GM10266 (cell line): ENCODE measurements at regions not wholly inside any gene's neighbourhood (a gene's known extent, or its start where the extent isn't known, plus 50 kb on each side); places are given as distances from the start of the nearest gene placed in this dataset.

Experiments used
- DNase-seq: peaks from one replicate; pipeline ENCODE4 v3.0.0; 2012; ENCODE audit errors: extremely low spot score
- TF ChIP-seq, protein P1 (sequence below): IDR thresholded peaks from 2 replicates; pipeline ENCODE4 v1.5.1; 2012; ENCODE audit warnings: mild to moderate bottlenecking, low read depth; ENCODE audit not compliant: control insufficient read depth, insufficient read depth; ENCODE audit errors: missing control alignments

GRCh38 chr7:115070311-115070710, 148.4 kb downstream of the MDFIC start:
- no peak for DNase-seq
- TF ChIP-seq, protein P1, sequence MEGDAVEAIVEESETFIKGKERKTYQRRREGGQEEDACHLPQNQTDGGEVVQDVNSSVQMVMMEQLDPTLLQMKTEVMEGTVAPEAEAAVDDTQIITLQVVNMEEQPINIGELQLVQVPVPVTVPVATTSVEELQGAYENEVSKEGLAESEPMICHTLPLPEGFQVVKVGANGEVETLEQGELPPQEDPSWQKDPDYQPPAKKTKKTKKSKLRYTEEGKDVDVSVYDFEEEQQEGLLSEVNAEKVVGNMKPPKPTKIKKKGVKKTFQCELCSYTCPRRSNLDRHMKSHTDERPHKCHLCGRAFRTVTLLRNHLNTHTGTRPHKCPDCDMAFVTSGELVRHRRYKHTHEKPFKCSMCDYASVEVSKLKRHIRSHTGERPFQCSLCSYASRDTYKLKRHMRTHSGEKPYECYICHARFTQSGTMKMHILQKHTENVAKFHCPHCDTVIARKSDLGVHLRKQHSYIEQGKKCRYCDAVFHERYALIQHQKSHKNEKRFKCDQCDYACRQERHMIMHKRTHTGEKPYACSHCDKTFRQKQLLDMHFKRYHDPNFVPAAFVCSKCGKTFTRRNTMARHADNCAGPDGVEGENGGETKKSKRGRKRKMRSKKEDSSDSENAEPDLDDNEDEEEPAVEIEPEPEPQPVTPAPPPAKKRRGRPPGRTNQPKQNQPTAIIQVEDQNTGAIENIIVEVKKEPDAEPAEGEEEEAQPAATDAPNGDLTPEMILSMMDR = no peak
